GM21423 (cell line): ENCODE measurements at regions not wholly inside any gene's neighbourhood (a gene's known extent, or its start where the extent isn't known, plus 50 kb on each side); places are given as distances from the start of the nearest gene placed in this dataset.

ENCODE experiments used
- ATAC-seq: cut with Tn5 transposase; IDR thresholded peaks from one replicate; pipeline ENCODE4 v1.9.1; 2021; ENCODE audit warnings: mild to moderate bottlenecking, moderate library complexity; ENCODE audit not compliant: unreplicated experiment

DNA sequence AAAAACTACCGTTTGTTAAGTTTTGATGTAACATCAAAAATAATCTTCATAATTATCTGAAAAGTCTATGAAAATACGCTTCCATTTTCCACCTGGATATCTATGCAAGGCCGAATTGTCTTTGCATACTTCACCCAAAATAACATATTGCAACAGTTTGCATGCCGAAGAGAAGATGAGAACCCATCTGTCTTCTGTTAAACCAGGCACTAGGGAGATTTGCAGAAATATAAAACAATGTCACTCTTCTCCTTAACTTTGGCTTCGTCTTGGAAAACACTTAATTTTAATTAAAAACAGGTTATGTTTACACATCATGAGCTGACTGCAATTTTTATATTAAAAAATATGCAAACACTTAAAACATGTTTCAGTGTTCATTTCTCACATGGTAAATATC, 1325.8 kb downstream of the TBC1D22A start:
- ATAC-seq = no peak

DNA sequence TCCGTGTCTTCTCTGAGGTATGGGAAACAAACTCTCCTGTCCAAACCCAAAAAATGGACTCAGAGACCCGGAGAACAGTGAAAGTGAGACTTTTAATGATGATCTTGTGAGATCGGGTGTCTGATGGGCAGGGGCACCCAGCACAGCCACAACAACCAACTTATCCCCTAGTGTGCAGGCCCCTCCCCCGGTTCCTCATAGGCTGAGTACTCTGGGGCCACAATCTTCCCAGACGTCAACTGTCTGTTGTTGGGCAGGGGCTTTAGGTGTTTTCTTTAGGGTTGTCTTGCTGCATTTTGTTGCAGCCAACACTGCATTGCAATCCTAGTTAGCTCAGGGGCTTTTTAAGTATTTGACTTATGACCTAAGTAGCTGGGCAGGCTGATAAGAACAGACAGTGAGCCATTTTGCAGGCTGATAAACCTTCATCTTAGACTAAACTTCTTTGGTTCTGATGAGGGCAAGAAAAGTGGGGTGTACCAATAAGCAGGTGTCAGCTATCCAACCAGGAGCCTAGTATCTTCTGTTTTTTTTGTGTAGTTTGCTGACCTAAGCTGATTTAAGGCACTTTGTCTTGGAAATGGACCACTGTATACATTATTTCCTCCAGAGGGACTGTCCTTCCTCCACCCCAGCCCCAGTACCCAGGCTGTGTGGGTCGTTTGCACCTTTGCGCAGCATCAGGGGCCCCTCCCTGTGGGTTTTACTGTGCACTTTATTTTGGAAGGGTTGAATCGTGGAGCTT, 1323.6 kb downstream of the TBC1D22A start:
- no peak for ATAC-seq

DNA sequence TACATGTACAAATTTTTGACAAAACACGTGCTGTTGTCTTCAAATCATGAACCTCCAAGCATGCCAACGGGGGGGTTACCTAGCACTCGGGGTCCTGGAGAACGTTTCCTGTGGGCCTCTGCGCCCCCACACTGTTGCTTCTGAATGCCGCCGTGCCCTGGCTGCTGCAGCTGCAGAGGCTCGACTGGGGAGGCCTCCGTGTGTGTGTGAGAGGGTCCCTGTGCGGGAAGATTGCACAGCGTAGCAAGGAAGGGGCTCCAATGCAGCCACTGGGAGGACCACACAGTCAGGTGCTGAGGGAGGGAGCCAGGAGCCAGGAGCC, 1322.2 kb downstream of the TBC1D22A start:
- ATAC-seq = no peak

GRCh38 chr22:48084041-48084728, 1321.7 kb downstream of the TBC1D22A start:
- ATAC-seq = peak; percentile 48

- ATAC-seq = no peak
Observed at GRCh38 chr22:48083502-48083901, 1321.1 kb downstream of the TBC1D22A start.

DNA sequence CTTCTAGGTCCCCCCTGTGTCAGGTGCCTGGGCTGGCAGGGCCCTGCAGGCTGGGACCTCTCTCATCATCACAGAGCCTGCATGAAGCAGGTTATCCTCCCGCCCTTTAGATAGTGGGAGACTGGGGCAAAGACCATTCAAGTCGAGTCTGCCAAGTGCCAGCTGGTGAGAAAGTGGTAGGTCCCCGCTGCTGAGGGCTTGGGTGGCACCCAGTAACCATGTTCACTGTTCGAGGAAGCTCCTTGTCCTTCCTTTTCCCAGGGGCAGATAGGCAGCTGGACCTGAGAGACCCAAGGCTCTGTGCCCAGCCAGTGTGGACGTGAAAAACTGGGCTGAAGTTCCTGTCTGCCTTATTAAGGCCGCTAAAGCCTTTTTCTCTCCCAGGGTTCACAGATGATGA, 1319.8 kb downstream of the TBC1D22A start:
- no peak for ATAC-seq

- ATAC-seq = no peak
Observed at GRCh38 chr22:48081281-48081680, 1318.8 kb downstream of the TBC1D22A start.

GRCh38 chr22:48080316-48081165, 1318.1 kb downstream of the TBC1D22A start:
- ATAC-seq = no peak

GRCh38 chr22:48079505-48080290, 1317.2 kb downstream of the TBC1D22A start:
- ATAC-seq = no peak

DNA sequence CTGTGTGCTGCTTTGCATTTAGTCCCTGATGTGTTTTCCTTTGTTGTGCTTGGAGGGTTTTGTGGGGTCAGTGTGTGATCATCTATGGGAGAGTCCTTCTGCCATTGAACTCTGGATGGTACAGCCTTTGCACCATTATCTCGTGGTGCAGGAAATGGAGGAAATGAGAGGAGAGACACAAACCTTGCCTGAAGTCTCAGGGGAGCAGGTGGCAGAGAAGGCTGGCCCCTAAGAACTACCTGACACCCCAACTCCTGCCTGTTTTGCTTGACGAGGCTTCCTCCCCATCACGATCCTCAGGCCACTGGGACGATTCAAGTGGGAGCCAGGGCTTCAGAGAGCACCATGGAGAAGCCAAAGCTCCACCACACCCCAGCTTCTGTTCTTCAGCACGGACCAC, 1316.4 kb downstream of the TBC1D22A start:
- ATAC-seq = no peak

- ATAC-seq = no peak
Observed at GRCh38 chr22:48077699-48078098, 1315.2 kb downstream of the TBC1D22A start.

- ATAC-seq = no peak
Observed at GRCh38 chr22:48076008-48076407, 1313.6 kb downstream of the TBC1D22A start.

- no peak for ATAC-seq
Observed at GRCh38 chr22:48075604-48076003, 1313.2 kb downstream of the TBC1D22A start.

DNA sequence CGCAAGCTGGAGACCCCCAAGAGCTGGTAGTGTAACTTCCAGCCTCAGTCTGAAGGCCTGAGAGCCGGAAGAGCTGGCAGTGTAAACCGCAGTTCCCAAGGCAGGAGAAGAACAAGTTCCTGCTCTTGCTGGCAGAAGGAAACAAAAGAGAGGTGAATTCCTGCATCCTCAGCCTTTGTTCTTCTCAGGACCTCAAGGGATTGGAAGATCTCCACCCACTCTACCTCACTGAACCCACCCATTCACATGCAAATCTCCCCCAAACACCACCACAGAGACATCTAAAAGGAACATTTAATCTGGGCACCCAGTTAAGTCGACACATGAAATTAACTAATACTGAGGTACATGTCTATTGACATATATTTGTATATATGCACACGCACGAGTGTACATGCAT, 1310.3 kb downstream of the TBC1D22A start:
- no peak for ATAC-seq

GRCh38 chr22:48071828-48072227, 1309.4 kb downstream of the TBC1D22A start:
- ATAC-seq = peak; percentile 56

DNA sequence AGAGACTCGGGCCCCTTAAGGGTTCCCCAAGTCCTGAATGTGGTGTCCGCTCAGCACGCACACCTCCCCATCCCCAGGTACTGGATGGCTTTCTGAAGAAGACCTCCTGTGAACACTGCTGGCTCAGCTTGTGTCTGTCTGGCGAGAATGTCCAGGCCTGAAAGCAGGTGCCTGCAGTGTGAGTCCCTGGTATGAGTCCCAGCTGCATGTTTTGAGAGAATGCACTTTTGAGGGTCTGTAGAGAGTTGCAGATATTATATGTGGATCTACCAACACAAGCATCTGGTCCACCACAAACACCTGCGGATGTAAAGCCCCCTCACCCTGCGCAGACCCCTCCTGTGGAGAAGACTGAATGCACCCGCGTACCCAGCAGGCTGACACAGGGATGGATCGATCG, 1308.9 kb downstream of the TBC1D22A start:
- ATAC-seq = no peak

- no peak for ATAC-seq
Observed at GRCh38 chr22:48070760-48071159, 1308.3 kb downstream of the TBC1D22A start.

GRCh38 chr22:48070083-48070482, 1307.6 kb downstream of the TBC1D22A start:
- no peak for ATAC-seq

- no peak for ATAC-seq
Observed at GRCh38 chr22:48069256-48069655, 1306.8 kb downstream of the TBC1D22A start.

DNA sequence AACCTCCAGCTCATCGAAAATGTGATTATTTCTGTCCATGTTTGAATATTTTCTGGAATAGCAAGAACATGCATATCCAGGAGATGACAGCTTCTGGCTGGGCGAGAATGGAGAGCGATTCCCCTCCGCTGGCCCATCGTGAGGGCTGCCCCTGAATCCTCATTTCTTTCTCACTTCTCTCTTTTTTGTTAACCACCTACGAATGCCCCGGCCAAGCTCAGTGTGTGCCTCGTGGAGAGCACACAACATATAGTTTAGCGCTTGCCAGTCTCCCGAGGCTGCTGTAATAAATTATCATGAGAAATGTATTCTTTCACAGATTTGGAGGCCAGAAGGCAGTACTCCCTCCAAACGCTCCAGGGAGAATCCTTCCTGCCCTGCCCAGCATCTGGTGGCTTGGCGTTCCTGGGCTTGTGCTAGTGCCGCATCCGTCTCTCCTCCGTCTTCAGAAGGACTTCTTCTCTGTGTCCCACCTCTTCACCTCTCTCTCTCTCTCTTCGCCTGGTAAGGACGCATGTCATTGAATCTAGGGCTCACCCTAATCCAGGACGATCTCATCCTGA, 1306.0 kb downstream of the TBC1D22A start:
- no peak for ATAC-seq

DNA sequence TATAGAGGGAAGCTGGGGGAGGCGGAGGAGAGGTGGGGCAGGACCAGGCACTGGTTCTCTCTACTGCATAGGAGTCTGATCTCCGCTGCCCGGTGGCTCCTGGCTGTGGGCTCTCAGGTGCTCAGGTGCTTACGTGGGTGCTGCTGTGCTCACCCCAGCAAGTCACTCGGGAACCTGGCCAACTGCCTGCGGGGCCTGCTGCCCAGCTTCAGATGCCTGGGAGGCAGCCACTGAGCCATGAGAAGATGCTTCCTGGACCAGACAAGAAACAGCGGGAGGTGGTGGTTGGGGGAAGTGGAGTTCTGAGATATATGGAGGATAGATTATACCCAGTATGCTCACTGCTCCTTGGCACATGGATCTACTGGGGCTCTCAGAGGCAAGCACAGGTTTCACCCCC, 1303.4 kb downstream of the TBC1D22A start:
- ATAC-seq = no peak
